Fibroblast of the aortic adventitia (primary cell): ENCODE measurements at regions not wholly inside any gene's neighbourhood (a gene's known extent, or its start where the extent isn't known, plus 50 kb on each side); places are given as distances from the start of the nearest gene placed in this dataset.

Source experiments
- DNase-seq: peaks from one replicate; pipeline ENCODE4 v3.0.0-alpha.2; 2010; ENCODE audit warnings: low read depth
- H3K4me3 ChIP-seq: 2 replicates; pipeline ENCODE4 v1.5.1; 2011; ENCODE audit warnings: low read depth, mild to moderate bottlenecking, control low read depth, low read length, moderate library complexity
- TF ChIP-seq, protein P1 (sequence below): IDR thresholded peaks from 2 replicates; pipeline ENCODE4 v1.5.1; 2011; ENCODE audit warnings: mild to moderate bottlenecking, low read length, control low read depth, inconsistent platforms; ENCODE audit not compliant: insufficient read depth

DNA sequence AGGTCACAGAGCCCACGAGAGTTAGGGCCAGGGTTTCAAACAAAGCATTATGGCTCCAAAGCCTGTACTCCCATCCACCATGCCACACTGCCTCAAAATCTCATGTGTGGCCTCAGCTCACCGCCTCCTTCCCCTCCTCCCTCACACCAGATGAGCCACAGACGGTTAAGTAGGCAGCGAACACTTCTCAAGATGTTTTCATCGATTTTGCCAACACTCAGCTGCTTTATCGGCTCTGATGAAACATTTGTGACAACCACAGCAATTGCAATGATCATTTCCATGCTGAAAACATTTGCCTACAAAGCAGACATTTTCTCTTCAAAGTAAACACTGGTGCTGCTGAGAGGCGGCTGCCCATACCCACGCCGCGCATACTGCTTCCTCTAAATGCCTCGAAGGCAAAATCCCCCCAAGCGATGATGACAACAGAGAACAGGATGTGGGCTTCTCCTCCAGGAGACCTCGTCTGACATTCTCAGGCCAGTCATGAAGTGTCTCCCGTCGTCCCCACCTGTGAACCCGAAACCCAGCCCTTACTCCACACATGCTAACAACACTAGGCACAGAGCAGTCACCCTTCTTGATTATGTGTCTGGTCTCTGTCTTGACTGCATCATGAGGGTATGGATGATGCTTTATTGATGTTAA, 599.2 kb downstream of the SOX6 start:
- TF ChIP-seq, protein P1, sequence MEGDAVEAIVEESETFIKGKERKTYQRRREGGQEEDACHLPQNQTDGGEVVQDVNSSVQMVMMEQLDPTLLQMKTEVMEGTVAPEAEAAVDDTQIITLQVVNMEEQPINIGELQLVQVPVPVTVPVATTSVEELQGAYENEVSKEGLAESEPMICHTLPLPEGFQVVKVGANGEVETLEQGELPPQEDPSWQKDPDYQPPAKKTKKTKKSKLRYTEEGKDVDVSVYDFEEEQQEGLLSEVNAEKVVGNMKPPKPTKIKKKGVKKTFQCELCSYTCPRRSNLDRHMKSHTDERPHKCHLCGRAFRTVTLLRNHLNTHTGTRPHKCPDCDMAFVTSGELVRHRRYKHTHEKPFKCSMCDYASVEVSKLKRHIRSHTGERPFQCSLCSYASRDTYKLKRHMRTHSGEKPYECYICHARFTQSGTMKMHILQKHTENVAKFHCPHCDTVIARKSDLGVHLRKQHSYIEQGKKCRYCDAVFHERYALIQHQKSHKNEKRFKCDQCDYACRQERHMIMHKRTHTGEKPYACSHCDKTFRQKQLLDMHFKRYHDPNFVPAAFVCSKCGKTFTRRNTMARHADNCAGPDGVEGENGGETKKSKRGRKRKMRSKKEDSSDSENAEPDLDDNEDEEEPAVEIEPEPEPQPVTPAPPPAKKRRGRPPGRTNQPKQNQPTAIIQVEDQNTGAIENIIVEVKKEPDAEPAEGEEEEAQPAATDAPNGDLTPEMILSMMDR = no peak
- H3K4me3 ChIP-seq = no peak overlapping the region
- DNase-seq = no peak

DNA sequence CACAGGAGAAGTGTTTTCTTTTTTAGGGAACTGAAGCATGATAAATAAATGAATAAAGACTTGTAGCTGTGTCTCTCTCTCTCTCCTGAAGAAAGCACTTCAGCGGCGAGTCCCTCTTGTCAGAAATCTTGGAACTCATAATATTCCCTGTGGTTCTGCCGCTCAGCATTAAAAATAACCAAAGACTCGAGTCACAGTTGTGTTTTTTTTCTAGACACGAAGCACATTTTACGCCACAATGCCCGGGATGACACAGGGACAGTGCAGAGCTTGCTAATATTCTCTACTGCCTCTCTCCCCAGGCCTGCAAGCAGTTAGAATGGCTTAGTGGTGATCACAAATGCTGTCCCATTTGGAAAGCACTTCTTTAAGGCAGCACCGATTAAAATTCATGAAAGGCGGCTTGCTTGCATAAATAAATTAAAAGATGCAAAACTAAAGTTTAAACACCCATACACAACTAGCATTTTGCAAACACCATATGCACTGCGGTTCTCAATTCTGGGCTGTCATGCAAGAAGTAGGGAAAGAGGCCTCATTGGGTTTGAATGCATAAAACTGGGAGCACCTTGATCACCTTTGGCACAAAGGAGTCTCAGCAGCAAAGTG, 597.4 kb downstream of the SOX6 start:
- TF ChIP-seq, protein P1 = no peak
- no peak overlapping the region for H3K4me3 ChIP-seq
- no peak for DNase-seq

DNA sequence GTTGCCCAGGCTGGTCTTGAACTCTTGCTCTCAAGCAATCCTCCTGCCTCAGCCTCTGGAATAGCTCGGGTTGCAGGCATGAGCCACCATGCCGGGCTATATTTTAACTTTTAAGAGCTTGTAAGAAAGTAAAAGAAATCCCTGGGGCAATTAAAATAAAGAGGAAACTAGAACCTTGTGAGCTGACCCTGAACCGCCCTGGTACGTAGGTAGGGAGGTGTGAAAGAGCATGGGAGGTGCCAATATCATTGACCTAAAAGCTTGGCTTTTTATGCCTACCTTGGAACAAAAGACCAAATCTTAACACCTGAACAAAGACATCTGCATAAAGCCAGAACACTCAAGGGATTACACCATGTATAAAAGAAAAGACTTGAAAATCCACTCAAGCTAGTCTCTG, 595.1 kb downstream of the SOX6 start:
- TF ChIP-seq, protein P1 = no peak
- no peak for DNase-seq
- H3K4me3 ChIP-seq = no peak overlapping the region

DNA sequence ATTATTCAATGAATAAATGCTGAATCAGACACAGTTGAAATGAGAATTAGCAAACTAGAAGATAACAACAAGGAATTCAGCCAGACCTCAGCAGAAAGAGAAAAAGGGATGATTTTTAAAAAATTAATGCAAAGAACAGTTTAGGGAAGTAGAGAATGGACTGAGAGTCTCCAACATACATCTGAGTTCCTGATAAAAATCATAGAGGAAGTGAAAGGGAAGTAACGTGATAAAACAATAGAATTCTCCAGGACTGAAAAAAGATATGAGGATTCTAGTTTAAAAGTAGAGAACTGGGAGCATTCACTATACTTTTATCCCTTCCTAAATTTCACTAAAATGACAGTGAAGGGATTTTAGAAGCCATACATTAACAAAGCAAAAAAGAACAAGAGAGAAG, 592.0 kb downstream of the SOX6 start:
- TF ChIP-seq, protein P1 = no peak
- DNase-seq = no peak
- H3K4me3 ChIP-seq = no peak overlapping the region

DNA sequence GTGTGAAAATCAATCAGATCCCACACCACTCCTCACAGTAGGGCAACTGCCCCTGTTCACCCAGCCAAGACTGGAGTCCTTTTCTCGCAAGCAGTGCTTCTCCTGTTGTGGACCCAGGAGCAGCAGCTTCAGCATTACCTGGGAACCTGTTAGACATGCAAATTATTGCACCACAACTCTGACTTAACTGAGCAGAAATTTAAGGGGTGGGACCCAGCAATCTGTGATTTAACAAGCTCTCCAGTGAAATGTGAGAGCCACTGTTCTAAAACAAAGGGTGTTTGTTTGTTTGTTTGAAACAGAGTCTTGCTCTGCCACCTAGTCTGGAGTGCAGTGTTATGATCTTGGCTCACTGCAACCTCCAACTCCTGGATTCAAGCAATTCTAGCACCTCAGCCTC, 591.4 kb downstream of the SOX6 start:
- no peak for DNase-seq
- TF ChIP-seq, protein P1 = no peak
- no peak overlapping the region for H3K4me3 ChIP-seq

DNA sequence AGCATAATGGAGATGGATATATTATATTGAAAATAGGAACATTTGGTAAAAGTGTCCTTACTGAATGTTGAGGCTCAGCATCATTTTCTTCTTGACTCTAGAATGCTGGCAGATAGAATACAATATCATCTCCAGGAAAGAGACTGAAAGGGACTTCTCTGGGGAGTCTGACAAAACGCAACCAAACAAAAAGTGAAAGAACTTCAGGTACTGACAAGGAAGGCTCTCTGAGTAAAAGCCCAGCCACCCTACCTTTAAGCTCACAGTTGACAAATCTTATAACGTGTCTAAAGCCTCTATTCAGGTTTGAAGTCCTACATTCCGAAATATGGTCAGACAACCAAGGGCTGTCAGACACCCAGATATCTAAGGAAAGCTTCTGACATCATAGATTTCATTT, 590.8 kb downstream of the SOX6 start:
- no peak overlapping the region for H3K4me3 ChIP-seq
- no peak for DNase-seq
- TF ChIP-seq, protein P1 = no peak

DNA sequence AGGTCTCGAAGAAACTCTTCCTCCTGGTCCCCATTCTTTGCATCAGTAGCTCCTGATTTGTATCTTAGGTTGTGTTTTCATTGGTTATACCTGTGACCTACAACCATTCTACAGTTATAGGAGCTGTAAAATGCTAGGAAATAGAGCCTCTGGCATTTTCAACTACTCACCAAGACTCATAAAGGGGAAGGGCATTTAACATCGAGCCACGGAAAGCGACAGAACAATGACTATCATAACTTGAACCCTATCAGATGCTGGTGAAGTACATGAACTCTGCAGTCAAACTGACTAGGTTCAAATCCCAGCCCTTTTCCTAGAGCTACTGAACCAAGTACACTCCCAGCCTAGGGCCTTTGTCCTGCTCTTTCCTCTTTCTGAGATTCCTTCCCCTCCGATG, 588.0 kb downstream of the SOX6 start:
- no peak overlapping the region for H3K4me3 ChIP-seq
- no peak for DNase-seq
- TF ChIP-seq, protein P1 = no peak
